B cell (primary cell): ENCODE measurements at regions not wholly inside any gene's neighbourhood (a gene's known extent, or its start where the extent isn't known, plus 50 kb on each side); places are given as distances from the start of the nearest gene placed in this dataset.

Source experiments
- ATAC-seq: fragments of 200-7000 bp; cut with Tn5 transposase; one replicate; pipeline ENCODE4 v1.10.0; 2021; ENCODE audit warnings: low read depth, mild to moderate bottlenecking, moderate number of reproducible peaks, moderate library complexity
- CTCF ChIA-PET: fragments of 350-600 bp; sonication (Branson Sonifier 250); formaldehyde crosslinking; loops from one replicate; lab custom pipeline; 2021; ENCODE audit warnings: antibody characterized with exemption, inconsistent platforms; lab: Charles Lee
- POLR2A ChIA-PET: fragments of 350-600 bp; sonication (Branson Sonifier 250); formaldehyde crosslinking; loops from one replicate; lab custom pipeline; 2021; ENCODE audit warnings: antibody characterized with exemption; lab: Charles Lee
- DNase-seq: peaks from one replicate; pipeline ENCODE4 v3.0.0; 2013
- H2AFZ ChIP-seq: 2 replicates; pipeline ENCODE4 v1.6.1; 2012; ENCODE audit warnings: mild to moderate bottlenecking, low read depth, low read length; ENCODE audit not compliant: insufficient read depth, poor library complexity, severe bottlenecking
- H3K27ac ChIP-seq, 2 donors: 1 replicate in 1 of 2; 2 replicates in 1 of 2; pipeline ENCODE4 v1.5.1; 2012 to 2013; ENCODE audit warnings: low read length in 2 of 2, mild to moderate bottlenecking in 2 of 2, moderate library complexity in 1 of 2
- H3K27me3 ChIP-seq, 4 experiments: fragments of 200-600 bp in 1 of 4; sonication (generic) in 1 of 4; replicated peaks in 1 of 4; 1 replicate in 2 of 4; 2 replicates in 2 of 4; pipeline versions ENCODE4 v1.6.1 to v1.7.0; 2013 to 2016; ENCODE audit warnings: low read length in 3 of 4, mild to moderate bottlenecking in 2 of 4, mixed read lengths in 1 of 4, moderate library complexity in 1 of 4; ENCODE audit not compliant: insufficient read depth in 4 of 4, control insufficient read depth in 3 of 4; ENCODE audit errors: control extremely low read depth in 1 of 4
- H3K36me3 ChIP-seq, 2 experiments: replicated peaks in 1 of 2; 1 replicate in 1 of 2; 2 replicates in 1 of 2; pipeline versions ENCODE4 v1.6.1 to v1.7.1; 2013; ENCODE audit warnings: low read length in 1 of 2; ENCODE audit not compliant: insufficient read depth in 2 of 2, control insufficient read depth in 1 of 2; ENCODE audit errors: control extremely low read depth in 1 of 2, extremely low read depth in 1 of 2
- H3K4me1 ChIP-seq, 2 donors: fragments of 200-600 bp in 1 of 2; sonication (generic) in 1 of 2; 1 replicate in 1 of 2; 2 replicates in 1 of 2; pipeline versions ENCODE4 v1.5.1 to v1.6.1; 2013 to 2017; ENCODE audit warnings: low read length in 2 of 2; ENCODE audit not compliant: control insufficient read depth in 2 of 2, insufficient read depth in 2 of 2
- H3K4me2 ChIP-seq: replicated peaks from 2 replicates; pipeline ENCODE3; 2012; ENCODE audit warnings: mild to moderate bottlenecking, low read depth, low read length; ENCODE audit not compliant: poor library complexity, severe bottlenecking
- H3K4me3 ChIP-seq, 5 experiments: fragments of 200-600 bp in 1 of 5; sonication (generic) in 1 of 5; 1 replicate in 3 of 5; 2 replicates in 2 of 5; pipeline versions ENCODE4 v1.5.1 to v1.7.0; 2011 to 2016; ENCODE audit warnings: low read length in 4 of 5, mild to moderate bottlenecking in 4 of 5, low read depth in 2 of 5, control low read depth in 1 of 5, moderate library complexity in 1 of 5; ENCODE audit not compliant: insufficient read depth in 1 of 5; ENCODE audit errors: control extremely low read depth in 1 of 5, extremely low read depth in 1 of 5
- H3K79me2 ChIP-seq: fragments of 200-600 bp; sonication (generic); one replicate; pipeline ENCODE4 v1.6.0; 2016; ENCODE audit warnings: low read length; ENCODE audit not compliant: control insufficient read depth, insufficient read depth
- H3K9ac ChIP-seq: fragments of 200-600 bp; sonication (generic); 2 replicates; pipeline ENCODE4 v1.6.1; 2017; ENCODE audit warnings: mild to moderate bottlenecking, low read length, moderate library complexity
- H3K9me3 ChIP-seq, 3 donors: one replicate each; pipeline versions ENCODE4 v1.6.1 to v1.7.1; 2013; ENCODE audit warnings: low read length in 2 of 3; ENCODE audit not compliant: control insufficient read depth in 2 of 3, insufficient read depth in 1 of 3; ENCODE audit errors: control extremely low read depth in 1 of 3
- H4K20me1 ChIP-seq: 2 replicates; pipeline ENCODE4 v1.6.0; 2012; ENCODE audit warnings: mild to moderate bottlenecking, low read length; ENCODE audit not compliant: insufficient read depth, control insufficient read depth, poor library complexity, severe bottlenecking
- H3K27ac Mint-ChIP-seq: one replicate; pipeline ENCODE4 v1.8.0; 2021; ENCODE audit warnings: mixed read lengths
- H3K27me3 Mint-ChIP-seq: one replicate; pipeline ENCODE4 v1.8.0; 2021; ENCODE audit warnings: mixed read lengths
- H3K4me1 Mint-ChIP-seq: one replicate; pipeline ENCODE4 v1.8.0; 2021; ENCODE audit warnings: mixed read lengths
- H3K4me3 Mint-ChIP-seq: one replicate; pipeline ENCODE4 v1.8.0; 2021; ENCODE audit warnings: mixed read lengths
- H3K9me3 Mint-ChIP-seq: one replicate; pipeline ENCODE4 v1.8.0; 2022; ENCODE audit warnings: mixed read lengths; ENCODE audit not compliant: insufficient read depth
- EZH2 ChIP-seq: IDR thresholded peaks from 2 replicates; pipeline ENCODE4 v1.6.1; 2012; ENCODE audit warnings: borderline replicate concordance, low read depth, mild to moderate bottlenecking, moderate library complexity, low read length; ENCODE audit not compliant: insufficient read depth, poor library complexity, severe bottlenecking
- WGBS: methylation state at CpG from one replicate; pipeline ENCODE4 v1.1.5; 2013; ENCODE audit warnings: missing lambda C conversion rate; ENCODE audit not compliant: insufficient coverage; 5-methylcytosine and 5-hydroxymethylcytosine counted together
- intact Hi-C: fragments of 100-400 bp; cut with micrococcal nuclease; formaldehyde crosslinking; loops from one replicate; pipeline ENCODE4 v1.10.0; 2022
- TF ChIP-seq, protein P1 (sequence below): fragments of 200-600 bp; IDR thresholded peaks from one replicate; pipeline ENCODE4 v1.8.0; 2022; ENCODE audit warnings: antibody characterized with exemption, mild to moderate bottlenecking

DNA sequence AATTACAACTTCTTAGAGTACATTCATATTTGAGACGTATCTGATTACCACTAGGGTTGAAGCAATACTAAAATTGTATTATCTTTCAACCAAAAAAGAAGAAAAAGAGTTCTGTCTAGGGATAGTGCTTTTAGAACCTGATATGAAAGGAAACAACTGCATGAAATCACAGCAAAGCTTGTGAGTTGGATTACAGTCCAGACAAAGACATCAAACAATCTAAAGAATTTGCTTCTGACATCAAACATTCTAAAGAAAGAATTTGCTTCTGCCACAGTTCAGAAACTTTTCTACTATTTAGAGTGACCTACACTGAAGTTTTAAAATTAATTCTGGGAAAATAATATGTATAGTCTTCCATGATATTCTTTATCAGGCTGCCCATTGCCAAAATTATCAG, 1141.1 kb upstream of the ACO1 start:
- no peak overlapping the region for H3K27ac Mint-ChIP-seq
- no peak overlapping the region for H3K4me3 ChIP-seq
- H2AFZ ChIP-seq = no peak overlapping the region
- no peaks in the 10 kb centered on the region for H3K4me1 Mint-ChIP-seq
- H3K4me1 ChIP-seq = no peaks in the 10 kb centered on the region
- H3K27ac ChIP-seq = no peak overlapping the region
- H3K27me3 ChIP-seq = no peaks in the 10 kb centered on the region
- H4K20me1 ChIP-seq = no peaks in the 10 kb centered on the region
- no peak for TF ChIP-seq EZH2
- TF ChIP-seq, protein P1, sequence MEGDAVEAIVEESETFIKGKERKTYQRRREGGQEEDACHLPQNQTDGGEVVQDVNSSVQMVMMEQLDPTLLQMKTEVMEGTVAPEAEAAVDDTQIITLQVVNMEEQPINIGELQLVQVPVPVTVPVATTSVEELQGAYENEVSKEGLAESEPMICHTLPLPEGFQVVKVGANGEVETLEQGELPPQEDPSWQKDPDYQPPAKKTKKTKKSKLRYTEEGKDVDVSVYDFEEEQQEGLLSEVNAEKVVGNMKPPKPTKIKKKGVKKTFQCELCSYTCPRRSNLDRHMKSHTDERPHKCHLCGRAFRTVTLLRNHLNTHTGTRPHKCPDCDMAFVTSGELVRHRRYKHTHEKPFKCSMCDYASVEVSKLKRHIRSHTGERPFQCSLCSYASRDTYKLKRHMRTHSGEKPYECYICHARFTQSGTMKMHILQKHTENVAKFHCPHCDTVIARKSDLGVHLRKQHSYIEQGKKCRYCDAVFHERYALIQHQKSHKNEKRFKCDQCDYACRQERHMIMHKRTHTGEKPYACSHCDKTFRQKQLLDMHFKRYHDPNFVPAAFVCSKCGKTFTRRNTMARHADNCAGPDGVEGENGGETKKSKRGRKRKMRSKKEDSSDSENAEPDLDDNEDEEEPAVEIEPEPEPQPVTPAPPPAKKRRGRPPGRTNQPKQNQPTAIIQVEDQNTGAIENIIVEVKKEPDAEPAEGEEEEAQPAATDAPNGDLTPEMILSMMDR = no peak
- H3K9ac ChIP-seq = no peak overlapping the region
- no peaks in the 10 kb centered on the region for H3K79me2 ChIP-seq
- no peaks in the 10 kb centered on the region for H3K27me3 Mint-ChIP-seq
- intact Hi-C loops = no loop called here
- no peaks in the 10 kb centered on the region for H3K36me3 ChIP-seq
- ChIA-PET CTCF (no interaction called here), POLR2A (no interaction called here)
- DNase-seq (no peak), ATAC-seq (no peak)
- H3K4me3 Mint-ChIP-seq = no peak overlapping the region
- H3K9me3 Mint-ChIP-seq = no peaks in the 10 kb centered on the region
- WGBS = no CpG with 5 or more reads among the region's 1 CpG
- no peak overlapping the region for H3K4me2 ChIP-seq
- no peaks in the 10 kb centered on the region for H3K9me3 ChIP-seq

DNA sequence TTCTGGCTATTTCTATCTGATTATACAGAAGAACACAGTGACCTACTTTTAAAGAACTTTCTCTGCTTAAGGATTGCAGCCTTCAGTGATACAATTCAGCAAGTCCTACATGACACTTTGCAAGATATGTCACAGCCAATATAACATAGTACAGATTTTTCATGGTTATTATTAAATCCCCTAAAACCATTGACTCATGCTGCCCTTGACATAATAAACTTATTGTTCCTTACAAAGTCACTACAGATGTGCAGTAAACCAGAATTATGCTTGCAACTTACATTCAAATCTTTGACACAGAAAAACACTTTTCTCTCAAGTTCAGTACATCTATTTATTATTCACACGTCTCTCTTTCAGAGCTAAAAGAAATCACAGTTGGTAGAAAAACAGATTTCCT, 1136.3 kb upstream of the ACO1 start:
- TF ChIP-seq, protein P1 = no peak
- TF ChIP-seq EZH2 = no peak
- no CpG with 5 or more reads among the region's 1 CpG for WGBS
- no peak overlapping the region for H3K4me3 Mint-ChIP-seq
- H3K27ac Mint-ChIP-seq = no peak overlapping the region
- no peaks in the 10 kb centered on the region for H3K27me3 ChIP-seq
- DNase-seq (no peak), ATAC-seq (no peak)
- H3K4me1 ChIP-seq = no peaks in the 10 kb centered on the region
- no peaks in the 10 kb centered on the region for H3K4me1 Mint-ChIP-seq
- H3K9me3 Mint-ChIP-seq = no peaks in the 10 kb centered on the region
- H3K9ac ChIP-seq = no peak overlapping the region
- H3K4me3 ChIP-seq = no peak overlapping the region
- H3K36me3 ChIP-seq = no peaks in the 10 kb centered on the region
- no peak overlapping the region for H3K4me2 ChIP-seq
- no peak overlapping the region for H3K27ac ChIP-seq
- H4K20me1 ChIP-seq = no peaks in the 10 kb centered on the region
- ChIA-PET CTCF (no interaction called here), POLR2A (no interaction called here)
- intact Hi-C loops = no loop called here
- H3K79me2 ChIP-seq = no peaks in the 10 kb centered on the region
- no peaks in the 10 kb centered on the region for H3K27me3 Mint-ChIP-seq
- no peak overlapping the region for H2AFZ ChIP-seq
- H3K9me3 ChIP-seq = no peaks in the 10 kb centered on the region
